NB4 (cell line): ENCODE measurements at regions not wholly inside any gene's neighbourhood (a gene's known extent, or its start where the extent isn't known, plus 50 kb on each side); places are given as distances from the start of the nearest gene placed in this dataset.

ENCODE experiments used
- DNase-seq: peaks from one replicate; pipeline ENCODE4 v3.0.0; 2010; ENCODE audit warnings: low read depth
- H3K4me3 ChIP-seq: one replicate; pipeline ENCODE4 v1.5.1; 2011; ENCODE audit warnings: mild to moderate bottlenecking, low read depth, low read length, moderate library complexity
- MYC ChIP-seq: IDR thresholded peaks from 2 replicates; pipeline ENCODE4 v1.6.1; 2011; ENCODE audit warnings: low read depth, low read length
- POLR2A ChIP-seq: IDR thresholded peaks from 2 replicates; pipeline ENCODE4 v1.6.1; 2011; ENCODE audit warnings: mild to moderate bottlenecking; ENCODE audit not compliant: insufficient read length; ENCODE audit errors: extremely low read depth
- TF ChIP-seq, protein P1 (sequence below): IDR thresholded peaks from one replicate; pipeline ENCODE4 v1.5.1; 2012; ENCODE audit warnings: low read depth, low read length
- TF ChIP-seq, protein P2 (sequence below): IDR thresholded peaks from 2 replicates; pipeline ENCODE4 v1.6.1; 2011; ENCODE audit warnings: low read depth, low read length

DNA sequence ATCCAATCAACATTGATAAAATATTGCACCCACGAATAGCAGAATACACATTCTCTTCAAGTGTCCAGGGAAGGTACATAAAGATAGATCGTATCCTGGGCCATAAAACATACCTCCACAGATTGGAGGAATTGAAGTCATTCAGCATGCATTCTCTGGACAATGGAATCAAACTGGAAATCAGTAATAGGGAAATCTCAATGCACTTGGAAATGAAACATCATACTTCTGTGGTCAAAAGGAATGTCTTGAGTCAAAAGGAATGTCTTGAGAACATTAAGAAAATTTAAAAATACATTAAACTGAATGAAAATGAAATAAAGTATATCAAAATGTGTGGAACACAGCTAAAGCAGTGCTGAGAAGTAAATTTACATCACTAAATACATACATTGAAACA lies 138.8 kb downstream of the TFAP2A start:
- no peak overlapping the region for H3K4me3 ChIP-seq
- no peak for TF ChIP-seq MYC
- TF ChIP-seq POLR2A = no peak
- TF ChIP-seq, protein P1, sequence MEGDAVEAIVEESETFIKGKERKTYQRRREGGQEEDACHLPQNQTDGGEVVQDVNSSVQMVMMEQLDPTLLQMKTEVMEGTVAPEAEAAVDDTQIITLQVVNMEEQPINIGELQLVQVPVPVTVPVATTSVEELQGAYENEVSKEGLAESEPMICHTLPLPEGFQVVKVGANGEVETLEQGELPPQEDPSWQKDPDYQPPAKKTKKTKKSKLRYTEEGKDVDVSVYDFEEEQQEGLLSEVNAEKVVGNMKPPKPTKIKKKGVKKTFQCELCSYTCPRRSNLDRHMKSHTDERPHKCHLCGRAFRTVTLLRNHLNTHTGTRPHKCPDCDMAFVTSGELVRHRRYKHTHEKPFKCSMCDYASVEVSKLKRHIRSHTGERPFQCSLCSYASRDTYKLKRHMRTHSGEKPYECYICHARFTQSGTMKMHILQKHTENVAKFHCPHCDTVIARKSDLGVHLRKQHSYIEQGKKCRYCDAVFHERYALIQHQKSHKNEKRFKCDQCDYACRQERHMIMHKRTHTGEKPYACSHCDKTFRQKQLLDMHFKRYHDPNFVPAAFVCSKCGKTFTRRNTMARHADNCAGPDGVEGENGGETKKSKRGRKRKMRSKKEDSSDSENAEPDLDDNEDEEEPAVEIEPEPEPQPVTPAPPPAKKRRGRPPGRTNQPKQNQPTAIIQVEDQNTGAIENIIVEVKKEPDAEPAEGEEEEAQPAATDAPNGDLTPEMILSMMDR = no peak
- TF ChIP-seq, protein P2, sequence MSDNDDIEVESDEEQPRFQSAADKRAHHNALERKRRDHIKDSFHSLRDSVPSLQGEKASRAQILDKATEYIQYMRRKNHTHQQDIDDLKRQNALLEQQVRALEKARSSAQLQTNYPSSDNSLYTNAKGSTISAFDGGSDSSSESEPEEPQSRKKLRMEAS = no peak
- no peak for DNase-seq

DNA sequence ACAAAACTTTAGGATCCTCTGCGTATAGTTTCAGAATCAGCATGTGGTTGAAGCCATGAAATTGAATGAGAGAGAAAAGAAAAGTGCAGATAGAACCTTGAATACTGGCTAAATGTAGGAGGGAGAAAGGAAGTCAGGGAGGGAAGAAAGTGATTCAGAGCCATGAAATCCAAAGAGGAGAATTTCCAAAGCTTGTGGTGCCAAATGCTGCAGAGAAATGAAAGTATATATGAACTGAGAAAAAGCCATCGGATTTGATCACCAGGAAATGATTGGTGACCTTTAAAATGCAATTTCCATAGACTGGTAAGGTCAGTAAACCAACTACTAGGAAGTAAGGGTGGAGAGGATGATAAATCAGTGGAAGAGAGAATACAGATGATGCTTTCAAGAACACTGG lies 142.3 kb downstream of the TFAP2A start:
- TF ChIP-seq, protein P1 = no peak
- TF ChIP-seq, protein P2 = no peak
- TF ChIP-seq MYC (no peak), POLR2A (no peak)
- no peak overlapping the region for H3K4me3 ChIP-seq
- no peak for DNase-seq

DNA sequence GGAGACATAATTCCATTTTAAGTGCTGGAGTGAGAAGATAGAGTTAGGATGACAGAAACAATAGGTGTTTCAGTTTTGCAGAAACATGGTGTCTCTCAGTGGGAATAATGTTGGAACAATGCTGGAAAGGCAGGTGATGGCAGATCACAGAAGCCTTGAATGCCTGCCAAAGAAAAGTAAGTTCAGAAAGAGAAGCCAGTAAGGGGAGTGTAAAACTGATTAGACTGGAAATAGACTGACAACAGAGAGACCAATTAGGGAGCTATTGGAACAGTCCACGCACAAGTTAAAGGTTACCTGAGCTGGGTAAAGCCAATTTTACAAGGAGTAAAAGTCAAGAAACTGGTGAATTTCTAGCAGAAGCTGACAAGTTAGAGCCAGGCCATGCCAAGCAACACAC lies 142.9 kb downstream of the TFAP2A start:
- DNase-seq = no peak
- H3K4me3 ChIP-seq = no peak overlapping the region
- TF ChIP-seq MYC = no peak
- TF ChIP-seq, protein P1 = no peak
- TF ChIP-seq, protein P2 = no peak
- no peak for TF ChIP-seq POLR2A

DNA sequence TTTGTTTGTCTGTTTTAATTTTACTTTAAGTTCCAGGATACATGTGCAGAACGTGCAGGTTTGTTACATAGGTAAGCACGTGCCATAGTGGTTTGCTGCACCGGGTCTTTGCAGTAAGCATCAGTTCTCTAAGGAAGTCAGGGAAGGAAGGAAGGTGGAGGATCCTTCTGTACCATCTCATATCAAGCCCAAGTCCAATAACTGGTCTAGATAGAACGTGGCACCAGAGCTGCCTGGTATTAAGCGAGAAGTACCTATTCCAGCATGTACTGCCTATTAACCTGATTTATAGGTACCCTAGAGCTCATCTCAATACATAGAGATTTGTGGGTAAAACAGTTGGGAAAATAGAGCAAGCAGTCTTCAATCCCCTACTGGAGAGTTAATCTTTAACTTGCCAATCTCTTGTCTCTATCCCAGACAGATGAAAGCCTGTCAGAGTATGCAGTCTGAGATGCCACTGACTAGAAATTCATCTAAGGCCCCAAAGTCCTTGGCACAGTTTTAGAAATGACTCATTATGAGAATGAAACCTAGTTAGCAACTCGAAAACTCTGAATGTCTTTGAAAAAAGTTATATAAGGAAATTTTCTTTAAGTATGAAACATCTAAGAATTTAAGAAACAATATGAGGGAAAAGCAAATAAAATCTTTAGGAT lies 144.9 kb downstream of the TFAP2A start:
- H3K4me3 ChIP-seq = no peak overlapping the region
- no peak for DNase-seq
- TF ChIP-seq POLR2A (no peak), MYC (no peak)
- TF ChIP-seq, protein P1 = no peak
- TF ChIP-seq, protein P2 = no peak

DNA sequence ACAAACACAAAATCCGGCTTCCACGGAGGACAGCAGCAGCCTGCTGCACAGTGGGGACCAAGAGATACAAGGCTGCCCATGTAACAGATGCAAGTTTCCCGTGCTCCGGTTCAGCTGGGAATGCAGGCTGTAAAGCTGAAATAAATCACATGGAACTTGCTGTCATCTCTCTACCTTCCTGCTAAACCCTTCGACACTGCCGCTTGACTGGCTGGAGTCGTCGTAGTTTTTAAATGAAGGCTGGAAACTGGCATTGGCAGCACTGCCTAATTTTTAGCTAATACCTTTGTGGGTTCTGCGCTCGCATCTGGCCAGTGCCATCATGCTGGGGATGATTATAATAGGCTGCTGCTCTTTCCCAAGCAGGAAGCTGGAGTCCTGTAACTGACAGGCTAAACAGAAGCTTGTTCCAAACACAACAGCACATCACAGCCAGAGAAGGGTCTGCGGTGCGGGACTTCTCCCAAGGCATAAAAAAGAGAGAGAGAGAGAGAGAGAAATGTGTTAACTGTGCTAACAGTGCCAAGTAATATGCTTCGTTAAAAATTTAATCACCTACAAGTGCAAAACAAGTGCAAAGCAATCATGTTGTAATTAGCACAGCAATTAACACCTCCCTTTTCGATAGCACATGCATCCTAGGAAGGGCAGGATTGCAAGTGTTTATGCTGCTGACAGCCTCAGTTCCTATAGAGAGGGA lies 146.1 kb downstream of the TFAP2A start:
- TF ChIP-seq, protein P1 = no peak
- TF ChIP-seq POLR2A (no peak), MYC (no peak)
- TF ChIP-seq, protein P2 = no peak
- no peak overlapping the region for H3K4me3 ChIP-seq
- DNase-seq = no peak
